GM23338 (cell line): ENCODE measurements at regions not wholly inside any gene's neighbourhood (a gene's known extent, or its start where the extent isn't known, plus 50 kb on each side); places are given as distances from the start of the nearest gene placed in this dataset.

Experiments used
- ATAC-seq: fragments of 200-7000 bp; cut with Tn5 transposase; 3 replicates; pipeline ENCODE4 v1.9.1; 2020
- DNase-seq: peaks from one replicate; pipeline ENCODE4 v3.0.0-alpha.2; 2015; ENCODE audit warnings: low spot score
- H2AFZ ChIP-seq: fragments of 200-600 bp; sonication (generic); 2 replicates; pipeline ENCODE4 v1.8.0; 2016; ENCODE audit warnings: antibody characterized with exemption, mild to moderate bottlenecking, moderate library complexity
- H3F3A ChIP-seq: fragments of 200-600 bp; sonication (generic); replicated peaks from 2 replicates; pipeline ENCODE4 v1.8.0; 2017; ENCODE audit warnings: antibody characterized with exemption, mixed run types, low read depth
- H3K27ac ChIP-seq: fragments of 200-600 bp; sonication (generic); 2 replicates; pipeline ENCODE4 v1.6.1; 2016; ENCODE audit warnings: low read depth
- H3K27me3 ChIP-seq: fragments of 200-600 bp; sonication (generic); 2 replicates; pipeline ENCODE4 v1.8.0; 2016; ENCODE audit warnings: mild to moderate bottlenecking, mixed run types, moderate library complexity; ENCODE audit not compliant: insufficient read depth
- H3K36me3 ChIP-seq: fragments of 200-600 bp; sonication (generic); 2 replicates; pipeline ENCODE4 v1.8.0; 2016; ENCODE audit warnings: mild to moderate bottlenecking; ENCODE audit not compliant: insufficient read depth
- H3K4me1 ChIP-seq: fragments of 200-600 bp; sonication (generic); 2 replicates; pipeline ENCODE4 v1.8.0; 2016; ENCODE audit warnings: mild to moderate bottlenecking, moderate library complexity; ENCODE audit not compliant: insufficient read depth
- H3K4me2 ChIP-seq: fragments of 200-600 bp; sonication (generic); 2 replicates; pipeline ENCODE4 v1.7.1; 2017; ENCODE audit warnings: mixed run types
- H3K4me3 ChIP-seq: fragments of 200-600 bp; sonication (generic); 2 replicates; pipeline ENCODE4 v1.6.1; 2016; ENCODE audit warnings: mixed run types
- H3K79me2 ChIP-seq: fragments of 200-600 bp; sonication (generic); replicated peaks from 2 replicates; pipeline ENCODE4 v1.8.0; 2017; ENCODE audit warnings: mild to moderate bottlenecking; ENCODE audit not compliant: insufficient read depth
- H3K9me2 ChIP-seq: fragments of 200-600 bp; sonication (generic); 2 replicates; pipeline ENCODE4 v1.8.0; 2017; ENCODE audit not compliant: insufficient read depth
- H4K20me1 ChIP-seq: fragments of 200-600 bp; sonication (generic); replicated peaks from 2 replicates; pipeline ENCODE4 v1.8.0; 2017; ENCODE audit warnings: mild to moderate bottlenecking; ENCODE audit not compliant: insufficient read depth
- H3K27ac Mint-ChIP-seq: 2 replicates; pipeline ENCODE4 v1.8.0; 2020; ENCODE audit warnings: inconsistent platforms, mild to moderate bottlenecking, moderate library complexity, mixed read lengths
- H3K27me3 Mint-ChIP-seq: 3 replicates; pipeline ENCODE4 v1.8.0; 2022; ENCODE audit warnings: low read depth, mild to moderate bottlenecking, moderate library complexity, mixed read lengths, inconsistent platforms; ENCODE audit not compliant: insufficient read depth, poor library complexity
- H3K36me3 Mint-ChIP-seq: 3 replicates; pipeline ENCODE4 v1.8.0; 2021; ENCODE audit warnings: low read depth, mild to moderate bottlenecking, inconsistent platforms, moderate library complexity, mixed read lengths
- H3K4me1 Mint-ChIP-seq: 3 replicates; pipeline ENCODE4 v1.8.0; 2020; ENCODE audit warnings: mild to moderate bottlenecking, inconsistent platforms, mixed read lengths
- H3K4me3 Mint-ChIP-seq: 3 replicates; pipeline ENCODE4 v1.8.0; 2021; ENCODE audit warnings: moderate library complexity, mild to moderate bottlenecking, inconsistent platforms, mixed read lengths
- H3K9me3 Mint-ChIP-seq: 3 replicates; pipeline ENCODE4 v1.8.0; 2020; ENCODE audit warnings: moderate library complexity, mild to moderate bottlenecking, inconsistent platforms, mixed read lengths
- CREB1 ChIP-seq: fragments of 250-450 bp; sonication (Bioruptor Pico); IDR thresholded peaks from 2 replicates; pipeline ENCODE4 v1.5.0; 2020; ENCODE audit warnings: low read depth, mild to moderate bottlenecking, moderate library complexity
- CTCF ChIP-seq, 2 experiments: fragments of 200-600 bp in 1 of 2; sonication (generic) in 1 of 2; conservative IDR thresholded peaks; 2 replicates each; pipeline versions ENCODE4 v1.5.1 to v1.6.1; 2016 to 2017; ENCODE audit warnings: antibody characterized with exemption in 2 of 2, low read depth in 2 of 2, mild to moderate bottlenecking in 2 of 2, moderate library complexity in 1 of 2
- ETS1 ChIP-seq: IDR thresholded peaks from 2 replicates; pipeline ENCODE4 v1.6.1; 2016; ENCODE audit warnings: antibody characterized with exemption
- EZH2 ChIP-seq: fragments of 200-600 bp; sonication (generic); IDR thresholded peaks from one replicate; pipeline ENCODE4 v1.8.0; 2017; ENCODE audit warnings: antibody characterized with exemption, mild to moderate bottlenecking, low read depth; ENCODE audit not compliant: unreplicated experiment
- EZH2phosphoT487 ChIP-seq: fragments of 200-600 bp; sonication (generic); IDR thresholded peaks from one replicate; pipeline ENCODE4 v1.8.1; 2018; ENCODE audit warnings: antibody characterized with exemption; ENCODE audit not compliant: unreplicated experiment
- POLR2AphosphoS5 ChIP-seq: IDR thresholded peaks from 2 replicates; pipeline ENCODE4 v1.6.1; 2016; ENCODE audit warnings: antibody characterized with exemption, low read depth
- REST ChIP-seq: IDR thresholded peaks from one replicate; pipeline ENCODE4 v1.6.1; 2018; ENCODE audit warnings: antibody characterized with exemption; ENCODE audit not compliant: unreplicated experiment
- STAT1 ChIP-seq: IDR thresholded peaks from one replicate; pipeline ENCODE4 v1.6.1; 2016; ENCODE audit warnings: antibody characterized with exemption; ENCODE audit not compliant: unreplicated experiment
- ZNF114 ChIP-seq: fragments of 250-450 bp; sonication (Bioruptor Pico); IDR thresholded peaks from 2 replicates; pipeline ENCODE4 v1.5.0; 2020; ENCODE audit warnings: mild to moderate bottlenecking, moderate library complexity
- ZNF331 ChIP-seq: fragments of 250-450 bp; sonication (Bioruptor Pico); IDR thresholded peaks from 2 replicates; pipeline ENCODE4 v1.5.0; 2020; ENCODE audit warnings: low read depth, mild to moderate bottlenecking, moderate library complexity

- H3K27me3 ChIP-seq, result no peaks in the 10 kb centered on the region
- no peak overlapping the region for H3K4me3 ChIP-seq
- no peak for DNase-seq
- no peaks in the 10 kb centered on the region for H4K20me1 ChIP-seq
- Mint-ChIP-seq H3K27me3 (peaks cover 4% of the 10 kb centered on the region), H3K4me1 (no peaks in the 10 kb centered on the region), H3K27ac (no peak overlapping the region), H3K4me3 (no peak overlapping the region), H3K9me3 (no peaks in the 10 kb centered on the region; the same call in 2 of the 3 replicates), H3K36me3 (no peaks in the 10 kb centered on the region)
- H3K4me2 ChIP-seq, result no peak overlapping the region
- H3K27ac ChIP-seq, result no peak overlapping the region
- no peaks in the 10 kb centered on the region for H3K9me2 ChIP-seq
- no peak for TF ChIP-seq STAT1
- no peak for TF ChIP-seq POLR2AphosphoS5
- H3F3A ChIP-seq, result no peaks in the 10 kb centered on the region
- no peak for ATAC-seq
- no peaks in the 10 kb centered on the region for H3K4me1 ChIP-seq
- no peak overlapping the region for H2AFZ ChIP-seq
- H3K79me2 ChIP-seq, result no peaks in the 10 kb centered on the region
- no peaks in the 10 kb centered on the region for H3K36me3 ChIP-seq
Observed at GRCh38 chr7:113282875-113283274, 164.5 kb upstream of the SMIM30 start.

GRCh38 chr7:113281223-113281622 lies 162.9 kb upstream of the SMIM30 start:
- Histone ChIP-seq H4K20me1 (no peaks in the 10 kb centered on the region), H3K79me2 (no peaks in the 10 kb centered on the region), H3K27ac (no peak overlapping the region), H3K4me2 (no peak overlapping the region), H3K4me1 (no peaks in the 10 kb centered on the region), H3K36me3 (no peaks in the 10 kb centered on the region), H2AFZ (no peak overlapping the region), H3F3A (no peaks in the 10 kb centered on the region), H3K27me3 (no peaks in the 10 kb centered on the region), H3K4me3 (no peak overlapping the region), H3K9me2 (no peaks in the 10 kb centered on the region)
- no peaks in the 10 kb centered on the region for H3K4me1 Mint-ChIP-seq
- H3K27ac Mint-ChIP-seq, result no peak overlapping the region
- ATAC-seq, result no peak
- DNase-seq, result no peak
- no peak overlapping the region for H3K4me3 Mint-ChIP-seq
- peaks cover 4% of the 10 kb centered on the region for H3K27me3 Mint-ChIP-seq
- peaks cover 5% of the 10 kb centered on the region; the same call in 2 of the 3 replicates for H3K9me3 Mint-ChIP-seq
- no peaks in the 10 kb centered on the region for H3K36me3 Mint-ChIP-seq
- TF ChIP-seq CREB1 (CRISPR knock-in tag) (no peak), ZNF114 (CRISPR knock-in tag) (no peak), EZH2phosphoT487 (no peak), CTCF (conservative IDR thresholded peaks at IDR 0.05; ENCODE audit: low read depth in 2 of 2) (no peak), ETS1 (no peak), REST (no peak), STAT1 (no peak), POLR2AphosphoS5 (no peak), EZH2 (no peak), ZNF331 (no peak)
